Esophagus squamous epithelium (tissue), 5 donors: ENCODE measurements at regions not wholly inside any gene's neighbourhood (a gene's known extent, or its start where the extent isn't known, plus 50 kb on each side); places are given as distances from the start of the nearest gene placed in this dataset.

Experiments used
- DNase-seq: peaks from one replicate; lab custom pipeline; 2025; lab: John Stamatoyannopoulos, UW
- H3K27ac ChIP-seq, 4 donors: fragments of 200-600 bp; sonication (generic); one replicate each; pipeline ENCODE4 v1.5.1; 2016 to 2019; ENCODE audit warnings: mild to moderate bottlenecking in 1 of 4
- H3K27me3 ChIP-seq, 4 donors: fragments of 200-600 bp; sonication (generic); 1 replicate in 3 of 4; 2 replicates in 1 of 4; pipeline versions ENCODE4 v1.5.1 to v1.6.0; 2017 to 2021; ENCODE audit warnings: antibody characterized with exemption in 1 of 4
- H3K36me3 ChIP-seq, 3 donors: fragments of 200-600 bp; sonication (generic); one replicate each; pipeline ENCODE4 v1.5.1; 2016 to 2019
- H3K4me1 ChIP-seq, 3 donors: fragments of 200-600 bp; sonication (generic); one replicate each; pipeline ENCODE4 v1.5.1; 2017 to 2019
- H3K4me3 ChIP-seq, 4 donors: fragments of 200-600 bp; sonication (generic); 1 replicate in 3 of 4; 2 replicates in 1 of 4; pipeline ENCODE4 v1.5.1; 2016 to 2019; ENCODE audit warnings: mild to moderate bottlenecking in 2 of 4, moderate library complexity in 1 of 4
- H3K9me3 ChIP-seq, 3 donors: fragments of 200-600 bp; sonication (generic); one replicate each; pipeline ENCODE4 v1.5.1; 2016 to 2019
- POLR2A ChIP-seq, 4 donors: fragments of 450-650 bp; IDR thresholded peaks; one replicate each; pipeline ENCODE4 v1.6.1; 2017; ENCODE audit warnings: antibody characterized with exemption in 4 of 4, mild to moderate bottlenecking in 4 of 4, moderate library complexity in 3 of 4
- WGBS, 2 donors: methylation state at CpG; one replicate each; pipeline ENCODE4 v1.1.5; 2018; 5-methylcytosine and 5-hydroxymethylcytosine counted together
- intact Hi-C: fragments of 100-400 bp; cut with DNase I; formaldehyde crosslinking; loops from one replicate; pipeline ENCODE4 v1.15.0; 2022
- TF ChIP-seq, protein P1 (sequence below), 6 experiments: fragments of 450-650 bp in 4 of 6; fragments of 200-600 bp in 2 of 6; sonication (generic) in 2 of 6; IDR thresholded peaks; one replicate each; pipeline ENCODE4 v1.5.1; 2016 to 2019; ENCODE audit warnings: antibody characterized with exemption in 6 of 6, mild to moderate bottlenecking in 4 of 6, moderate library complexity in 4 of 6
- donor health status: DM: yes; HTN: yes; CAD: no.

DNA sequence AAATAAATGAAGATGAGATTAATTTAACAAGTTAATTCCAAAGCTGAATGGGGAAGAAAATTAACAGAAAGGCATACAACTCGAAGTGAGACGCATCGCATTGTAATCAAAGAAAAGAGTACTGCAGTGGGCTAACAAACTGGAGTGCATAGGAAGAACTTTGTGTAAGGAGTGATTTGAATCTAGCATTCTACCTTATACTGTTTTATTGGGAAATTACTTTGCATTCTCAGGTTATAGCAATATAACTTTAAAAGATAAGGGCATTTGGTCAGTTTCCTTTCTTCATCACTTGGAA lies 124.5 kb upstream of the TLE4 start:
- Histone ChIP-seq H3K4me1 (no peaks in the 10 kb centered on the region), H3K27me3 (no peaks in the 10 kb centered on the region), H3K9me3 (peaks cover 0 to 5% (median 0%) of the 10 kb centered on the region in 3 donors), H3K4me3 (no peak overlapping the region), H3K27ac (no peak overlapping the region), H3K36me3 (no peaks in the 10 kb centered on the region)
- intact Hi-C loops = no loop called here
- 84 to 85% methylated on average over 3 of the region's 3 CpGs for WGBS, 2 donors
- no peak for DNase-seq
- no peak for TF ChIP-seq POLR2A (IDR thresholded peaks at IDR 0.05)
- TF ChIP-seq, protein P1, sequence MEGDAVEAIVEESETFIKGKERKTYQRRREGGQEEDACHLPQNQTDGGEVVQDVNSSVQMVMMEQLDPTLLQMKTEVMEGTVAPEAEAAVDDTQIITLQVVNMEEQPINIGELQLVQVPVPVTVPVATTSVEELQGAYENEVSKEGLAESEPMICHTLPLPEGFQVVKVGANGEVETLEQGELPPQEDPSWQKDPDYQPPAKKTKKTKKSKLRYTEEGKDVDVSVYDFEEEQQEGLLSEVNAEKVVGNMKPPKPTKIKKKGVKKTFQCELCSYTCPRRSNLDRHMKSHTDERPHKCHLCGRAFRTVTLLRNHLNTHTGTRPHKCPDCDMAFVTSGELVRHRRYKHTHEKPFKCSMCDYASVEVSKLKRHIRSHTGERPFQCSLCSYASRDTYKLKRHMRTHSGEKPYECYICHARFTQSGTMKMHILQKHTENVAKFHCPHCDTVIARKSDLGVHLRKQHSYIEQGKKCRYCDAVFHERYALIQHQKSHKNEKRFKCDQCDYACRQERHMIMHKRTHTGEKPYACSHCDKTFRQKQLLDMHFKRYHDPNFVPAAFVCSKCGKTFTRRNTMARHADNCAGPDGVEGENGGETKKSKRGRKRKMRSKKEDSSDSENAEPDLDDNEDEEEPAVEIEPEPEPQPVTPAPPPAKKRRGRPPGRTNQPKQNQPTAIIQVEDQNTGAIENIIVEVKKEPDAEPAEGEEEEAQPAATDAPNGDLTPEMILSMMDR (IDR thresholded peaks at IDR 0.05) = no peak

DNA sequence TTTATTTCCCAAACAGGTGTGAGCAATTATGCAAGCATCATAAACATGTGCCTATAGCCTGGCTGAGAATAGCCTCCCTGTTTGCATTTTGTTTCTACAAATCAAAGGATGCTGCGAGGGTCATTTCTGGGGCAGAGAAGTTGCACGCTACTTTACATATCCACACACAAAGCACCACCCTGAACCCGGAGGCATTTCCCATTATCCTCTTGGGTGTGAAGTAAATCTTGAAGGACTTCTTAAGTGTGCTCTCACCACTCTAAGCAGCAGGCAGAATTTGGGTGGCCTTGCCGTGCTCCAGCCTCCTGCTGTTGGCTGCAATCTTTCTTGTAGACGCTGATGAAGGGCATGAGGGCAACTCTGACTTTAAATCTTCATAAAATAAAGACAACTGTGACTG lies 124.0 kb upstream of the TLE4 start:
- Histone ChIP-seq H3K36me3 (no peaks in the 10 kb centered on the region), H3K27ac (no peak overlapping the region), H3K4me1 (no peaks in the 10 kb centered on the region), H3K27me3 (no peaks in the 10 kb centered on the region), H3K4me3 (no peak overlapping the region), H3K9me3 (peaks cover 0 to 5% (median 0%) of the 10 kb centered on the region in 3 donors)
- intact Hi-C loops = no loop called here
- no peak for DNase-seq
- TF ChIP-seq POLR2A (IDR thresholded peaks at IDR 0.05) = no peak
- TF ChIP-seq, protein P1 (IDR thresholded peaks at IDR 0.05) = no peak
- WGBS, 2 donors = 31 to 52% methylated on average over 5 of the region's 5 CpGs

DNA sequence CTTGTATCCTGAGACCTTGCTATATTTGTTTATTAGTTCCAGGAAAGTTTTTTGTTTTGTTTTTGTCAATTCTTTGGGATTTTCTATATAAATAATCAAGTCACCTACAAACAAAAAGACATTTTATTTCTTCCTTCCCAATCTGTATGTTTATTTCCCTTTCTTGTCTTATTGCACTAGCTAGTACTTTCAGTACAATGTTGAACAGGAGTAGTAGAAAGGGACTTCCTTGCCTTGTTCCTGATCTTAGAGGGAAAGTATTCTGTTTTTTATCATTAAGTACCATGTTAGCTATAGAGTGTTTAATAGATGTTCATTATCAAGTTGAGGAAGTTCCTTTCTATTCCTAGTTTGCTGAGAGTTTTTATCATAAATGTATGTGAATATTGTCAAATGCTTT lies 119.5 kb upstream of the TLE4 start:
- intact Hi-C loops = no loop called here
- no peak overlapping the region for H3K4me3 ChIP-seq
- H3K4me1 ChIP-seq = no peaks in the 10 kb centered on the region
- no peaks in the 10 kb centered on the region for H3K36me3 ChIP-seq
- TF ChIP-seq POLR2A (IDR thresholded peaks at IDR 0.05) = no peak
- TF ChIP-seq, protein P1 (IDR thresholded peaks at IDR 0.05) = no peak
- no peaks in the 10 kb centered on the region for H3K27me3 ChIP-seq
- DNase-seq = no peak
- no peak overlapping the region for H3K27ac ChIP-seq
- peaks cover 0 to 5% (median 0%) of the 10 kb centered on the region in 3 donors for H3K9me3 ChIP-seq

- Histone ChIP-seq H3K36me3 (no peaks in the 10 kb centered on the region), H3K9me3 (no peaks in the 10 kb centered on the region), H3K27me3 (no peaks in the 10 kb centered on the region), H3K4me3 (no peak overlapping the region), H3K4me1 (no peaks in the 10 kb centered on the region), H3K27ac (no peak overlapping the region)
- no peak for DNase-seq
- intact Hi-C loops = no loop called here
- TF ChIP-seq, protein P1 (IDR thresholded peaks at IDR 0.05) = no peak
- TF ChIP-seq POLR2A (IDR thresholded peaks at IDR 0.05) = no peak
- whole genome bisulfite sequencing, 2 donors = 50 to 59% methylated on average over 3 of the region's 3 CpGs
These were observed 110.1 kb upstream of the TLE4 start for GRCh38 chr9:79461712-79462111.

- H3K36me3 ChIP-seq = no peaks in the 10 kb centered on the region
- H3K27ac ChIP-seq = no peak overlapping the region
- H3K4me3 ChIP-seq = no peak overlapping the region
- no peaks in the 10 kb centered on the region for H3K4me1 ChIP-seq
- H3K27me3 ChIP-seq = no peaks in the 10 kb centered on the region
- no peaks in the 10 kb centered on the region for H3K9me3 ChIP-seq
- no peak for TF ChIP-seq POLR2A (IDR thresholded peaks at IDR 0.05)
- TF ChIP-seq, protein P1 (IDR thresholded peaks at IDR 0.05) = no peak
- no peak for DNase-seq
- intact Hi-C loops = no loop called here
These were observed 106.6 kb upstream of the TLE4 start for GRCh38 chr9:79465156-79465555.
